Neural cell (in vitro differentiated cells): ENCODE measurements at regions not wholly inside any gene's neighbourhood (a gene's known extent, or its start where the extent isn't known, plus 50 kb on each side); places are given as distances from the start of the nearest gene placed in this dataset.

ENCODE experiments used
- CTCF ChIP-seq: fragments of 450-650 bp; IDR thresholded peaks from 2 replicates; pipeline ENCODE4 v1.5.1; 2014; ENCODE audit warnings: antibody characterized with exemption, mild to moderate bottlenecking, moderate library complexity; ENCODE audit not compliant: poor library complexity, severe bottlenecking
- EP300 ChIP-seq: fragments of 450-650 bp; conservative IDR thresholded peaks from 2 replicates; pipeline ENCODE4 v1.6.1; 2014; ENCODE audit warnings: antibody characterized with exemption, mild to moderate bottlenecking, moderate library complexity; ENCODE audit not compliant: poor library complexity, severe bottlenecking

GRCh38 chr13:88565566-88565965 lies 894.4 kb downstream of the SLITRK5 start:
- TF ChIP-seq CTCF, result no peak
- no peak for TF ChIP-seq EP300
